22Rv1 (cell line): ENCODE measurements at regions not wholly inside any gene's neighbourhood (a gene's known extent, or its start where the extent isn't known, plus 50 kb on each side); places are given as distances from the start of the nearest gene placed in this dataset.
A peak's percentile ranks its signal among the peaks of the same experiment; 100 is the strongest.

Experiments used
- H3K27ac ChIP-seq: fragments of 450-650 bp; 2 replicates; pipeline ENCODE4 v1.5.1; 2017
- CTCF ChIP-seq: fragments of 450-650 bp; IDR thresholded peaks from 2 replicates; pipeline ENCODE4 v1.5.1; 2017; ENCODE audit warnings: mild to moderate bottlenecking
- ZFX ChIP-seq: fragments of 450-650 bp; IDR thresholded peaks from 2 replicates; pipeline ENCODE4 v1.6.1; 2017; ENCODE audit warnings: antibody characterized with exemption, borderline replicate concordance

- no peak overlapping the region for H3K27ac ChIP-seq
- TF ChIP-seq CTCF (no peak), ZFX (no peak)
These were observed 172.3 kb upstream of the TBCA start for GRCh38 chr5:77948476-77948875.

GRCh38 chr5:77947041-77947428 is 170.9 kb upstream of the TBCA start:
- no peak overlapping the region for H3K27ac ChIP-seq
- TF ChIP-seq ZFX (no peak), CTCF (no peak)

GRCh38 chr5:77946381-77947040 is 170.4 kb upstream of the TBCA start:
- no peak overlapping the region for H3K27ac ChIP-seq
- no peak for TF ChIP-seq ZFX
- peak; percentile 51 for TF ChIP-seq CTCF

GRCh38 chr5:77945874-77946273 is 169.7 kb upstream of the TBCA start:
- H3K27ac ChIP-seq, result no peak overlapping the region
- TF ChIP-seq ZFX, result no peak
- no peak for TF ChIP-seq CTCF

GRCh38 chr5:77944757-77945340 is 168.7 kb upstream of the TBCA start:
- no peak overlapping the region for H3K27ac ChIP-seq
- TF ChIP-seq ZFX (no peak), CTCF (no peak)

- TF ChIP-seq ZFX, result no peak
- no peak for TF ChIP-seq CTCF
- no peak overlapping the region for H3K27ac ChIP-seq
These were observed 167.7 kb upstream of the TBCA start for GRCh38 chr5:77943851-77944250.

- no peak for TF ChIP-seq ZFX
- no peak overlapping the region for H3K27ac ChIP-seq
These were observed 166.6 kb upstream of the TBCA start for GRCh38 chr5:77942578-77943239.
